GM23338 (cell line): ENCODE measurements at regions not wholly inside any gene's neighbourhood (a gene's known extent, or its start where the extent isn't known, plus 50 kb on each side); places are given as distances from the start of the nearest gene placed in this dataset.

Source experiments
- ATAC-seq: fragments of 200-7000 bp; cut with Tn5 transposase; 3 replicates; pipeline ENCODE4 v1.9.1; 2020
- DNase-seq: peaks from one replicate; pipeline ENCODE4 v3.0.0-alpha.2; 2015; ENCODE audit warnings: low spot score
- H2AFZ ChIP-seq: fragments of 200-600 bp; sonication (generic); 2 replicates; pipeline ENCODE4 v1.8.0; 2016; ENCODE audit warnings: antibody characterized with exemption, mild to moderate bottlenecking, moderate library complexity
- H3F3A ChIP-seq: fragments of 200-600 bp; sonication (generic); replicated peaks from 2 replicates; pipeline ENCODE4 v1.8.0; 2017; ENCODE audit warnings: antibody characterized with exemption, mixed run types, low read depth
- H3K27ac ChIP-seq: fragments of 200-600 bp; sonication (generic); 2 replicates; pipeline ENCODE4 v1.6.1; 2016; ENCODE audit warnings: low read depth
- H3K27me3 ChIP-seq: fragments of 200-600 bp; sonication (generic); 2 replicates; pipeline ENCODE4 v1.8.0; 2016; ENCODE audit warnings: mild to moderate bottlenecking, mixed run types, moderate library complexity; ENCODE audit not compliant: insufficient read depth
- H3K36me3 ChIP-seq: fragments of 200-600 bp; sonication (generic); 2 replicates; pipeline ENCODE4 v1.8.0; 2016; ENCODE audit warnings: mild to moderate bottlenecking; ENCODE audit not compliant: insufficient read depth
- H3K4me1 ChIP-seq: fragments of 200-600 bp; sonication (generic); 2 replicates; pipeline ENCODE4 v1.8.0; 2016; ENCODE audit warnings: mild to moderate bottlenecking, moderate library complexity; ENCODE audit not compliant: insufficient read depth
- H3K4me2 ChIP-seq: fragments of 200-600 bp; sonication (generic); 2 replicates; pipeline ENCODE4 v1.7.1; 2017; ENCODE audit warnings: mixed run types
- H3K4me3 ChIP-seq: fragments of 200-600 bp; sonication (generic); 2 replicates; pipeline ENCODE4 v1.6.1; 2016; ENCODE audit warnings: mixed run types
- H3K79me2 ChIP-seq: fragments of 200-600 bp; sonication (generic); replicated peaks from 2 replicates; pipeline ENCODE4 v1.8.0; 2017; ENCODE audit warnings: mild to moderate bottlenecking; ENCODE audit not compliant: insufficient read depth
- H3K9me2 ChIP-seq: fragments of 200-600 bp; sonication (generic); 2 replicates; pipeline ENCODE4 v1.8.0; 2017; ENCODE audit not compliant: insufficient read depth
- H4K20me1 ChIP-seq: fragments of 200-600 bp; sonication (generic); replicated peaks from 2 replicates; pipeline ENCODE4 v1.8.0; 2017; ENCODE audit warnings: mild to moderate bottlenecking; ENCODE audit not compliant: insufficient read depth
- H3K27ac Mint-ChIP-seq: 2 replicates; pipeline ENCODE4 v1.8.0; 2020; ENCODE audit warnings: inconsistent platforms, mild to moderate bottlenecking, moderate library complexity, mixed read lengths
- H3K27me3 Mint-ChIP-seq: 3 replicates; pipeline ENCODE4 v1.8.0; 2022; ENCODE audit warnings: low read depth, mild to moderate bottlenecking, moderate library complexity, mixed read lengths, inconsistent platforms; ENCODE audit not compliant: insufficient read depth, poor library complexity
- H3K36me3 Mint-ChIP-seq: 3 replicates; pipeline ENCODE4 v1.8.0; 2021; ENCODE audit warnings: low read depth, mild to moderate bottlenecking, inconsistent platforms, moderate library complexity, mixed read lengths
- H3K4me1 Mint-ChIP-seq: 3 replicates; pipeline ENCODE4 v1.8.0; 2020; ENCODE audit warnings: mild to moderate bottlenecking, inconsistent platforms, mixed read lengths
- H3K4me3 Mint-ChIP-seq: 3 replicates; pipeline ENCODE4 v1.8.0; 2021; ENCODE audit warnings: moderate library complexity, mild to moderate bottlenecking, inconsistent platforms, mixed read lengths
- H3K9me3 Mint-ChIP-seq: 3 replicates; pipeline ENCODE4 v1.8.0; 2020; ENCODE audit warnings: moderate library complexity, mild to moderate bottlenecking, inconsistent platforms, mixed read lengths
- CREB1 ChIP-seq: fragments of 250-450 bp; sonication (Bioruptor Pico); IDR thresholded peaks from 2 replicates; pipeline ENCODE4 v1.5.0; 2020; ENCODE audit warnings: low read depth, mild to moderate bottlenecking, moderate library complexity
- ETS1 ChIP-seq: IDR thresholded peaks from 2 replicates; pipeline ENCODE4 v1.6.1; 2016; ENCODE audit warnings: antibody characterized with exemption
- EZH2 ChIP-seq: fragments of 200-600 bp; sonication (generic); IDR thresholded peaks from one replicate; pipeline ENCODE4 v1.8.0; 2017; ENCODE audit warnings: antibody characterized with exemption, mild to moderate bottlenecking, low read depth; ENCODE audit not compliant: unreplicated experiment
- EZH2phosphoT487 ChIP-seq: fragments of 200-600 bp; sonication (generic); IDR thresholded peaks from one replicate; pipeline ENCODE4 v1.8.1; 2018; ENCODE audit warnings: antibody characterized with exemption; ENCODE audit not compliant: unreplicated experiment
- JUNB ChIP-seq: IDR thresholded peaks from one replicate; pipeline ENCODE4 v1.6.1; 2016; ENCODE audit warnings: antibody characterized with exemption; ENCODE audit not compliant: unreplicated experiment
- NANOG ChIP-seq: IDR thresholded peaks from 2 replicates; pipeline ENCODE4 v1.6.1; 2016; ENCODE audit warnings: antibody characterized with exemption, borderline replicate concordance
- POLR2AphosphoS5 ChIP-seq: IDR thresholded peaks from 2 replicates; pipeline ENCODE4 v1.6.1; 2016; ENCODE audit warnings: antibody characterized with exemption, low read depth
- REST ChIP-seq: IDR thresholded peaks from one replicate; pipeline ENCODE4 v1.6.1; 2018; ENCODE audit warnings: antibody characterized with exemption; ENCODE audit not compliant: unreplicated experiment
- STAT1 ChIP-seq: IDR thresholded peaks from one replicate; pipeline ENCODE4 v1.6.1; 2016; ENCODE audit warnings: antibody characterized with exemption; ENCODE audit not compliant: unreplicated experiment
- ZNF114 ChIP-seq: fragments of 250-450 bp; sonication (Bioruptor Pico); IDR thresholded peaks from 2 replicates; pipeline ENCODE4 v1.5.0; 2020; ENCODE audit warnings: mild to moderate bottlenecking, moderate library complexity
- ZNF331 ChIP-seq: fragments of 250-450 bp; sonication (Bioruptor Pico); IDR thresholded peaks from 2 replicates; pipeline ENCODE4 v1.5.0; 2020; ENCODE audit warnings: low read depth, mild to moderate bottlenecking, moderate library complexity
- ZNF462 ChIP-seq: fragments of 250-450 bp; sonication (Bioruptor Pico); IDR thresholded peaks from 2 replicates; pipeline ENCODE4 v1.5.0; 2020; ENCODE audit warnings: mild to moderate bottlenecking, moderate library complexity
- TF ChIP-seq, protein P1 (sequence below), 2 experiments: fragments of 200-600 bp in 1 of 2; sonication (generic) in 1 of 2; conservative IDR thresholded peaks; 2 replicates each; pipeline versions ENCODE4 v1.5.1 to v1.6.1; 2016 to 2017; ENCODE audit warnings: antibody characterized with exemption in 2 of 2, low read depth in 2 of 2, mild to moderate bottlenecking in 2 of 2, moderate library complexity in 1 of 2

DNA sequence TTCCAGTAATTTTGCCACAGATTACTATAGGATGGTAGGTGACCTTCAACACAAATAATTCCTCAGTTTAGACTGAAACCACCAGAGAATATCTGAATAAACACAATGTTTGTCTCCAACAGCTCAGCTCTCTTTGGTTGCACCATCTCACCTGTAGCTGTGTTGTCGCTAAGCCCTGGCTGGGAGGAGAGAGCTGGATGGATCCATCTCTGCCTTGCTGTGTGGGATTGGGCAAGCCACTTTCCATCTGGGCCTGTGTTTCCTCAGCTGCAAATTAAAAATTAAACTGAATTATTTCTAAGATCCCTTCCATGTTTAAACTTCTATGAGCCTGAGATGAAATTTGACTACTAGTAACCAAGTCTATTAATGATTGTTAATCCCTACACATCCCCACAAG lies 310.2 kb downstream of the FBXW7 start:
- ATAC-seq (no peak), DNase-seq (no peak)
- H3K9me3 Mint-ChIP-seq = peaks cover 10% of the 10 kb centered on the region
- peaks cover 10% of the 10 kb centered on the region for H3K36me3 Mint-ChIP-seq
- Histone ChIP-seq H3K4me3 (no peak overlapping the region), H3K4me2 (no peak overlapping the region), H3K4me1 (peaks cover 4% of the 10 kb centered on the region; the same call in 1 of the 2 replicates), H3K27me3 (no peaks in the 10 kb centered on the region), H3K36me3 (no peaks in the 10 kb centered on the region), H3K9me2 (no peaks in the 10 kb centered on the region), H2AFZ (no peak overlapping the region; the same call in 1 of the 2 replicates), H3K79me2 (no peaks in the 10 kb centered on the region), H3F3A (no peaks in the 10 kb centered on the region), H4K20me1 (no peaks in the 10 kb centered on the region), H3K27ac (no peak overlapping the region)
- TF ChIP-seq NANOG (no peak), EZH2phosphoT487 (no peak), ZNF462 (no peak), CREB1 (CRISPR knock-in tag) (no peak), STAT1 (no peak), JUNB (no peak), POLR2AphosphoS5 (no peak), ZNF114 (CRISPR knock-in tag) (no peak), EZH2 (no peak), ETS1 (no peak), ZNF331 (CRISPR knock-in tag) (no peak), REST (no peak)
- TF ChIP-seq, protein P1, sequence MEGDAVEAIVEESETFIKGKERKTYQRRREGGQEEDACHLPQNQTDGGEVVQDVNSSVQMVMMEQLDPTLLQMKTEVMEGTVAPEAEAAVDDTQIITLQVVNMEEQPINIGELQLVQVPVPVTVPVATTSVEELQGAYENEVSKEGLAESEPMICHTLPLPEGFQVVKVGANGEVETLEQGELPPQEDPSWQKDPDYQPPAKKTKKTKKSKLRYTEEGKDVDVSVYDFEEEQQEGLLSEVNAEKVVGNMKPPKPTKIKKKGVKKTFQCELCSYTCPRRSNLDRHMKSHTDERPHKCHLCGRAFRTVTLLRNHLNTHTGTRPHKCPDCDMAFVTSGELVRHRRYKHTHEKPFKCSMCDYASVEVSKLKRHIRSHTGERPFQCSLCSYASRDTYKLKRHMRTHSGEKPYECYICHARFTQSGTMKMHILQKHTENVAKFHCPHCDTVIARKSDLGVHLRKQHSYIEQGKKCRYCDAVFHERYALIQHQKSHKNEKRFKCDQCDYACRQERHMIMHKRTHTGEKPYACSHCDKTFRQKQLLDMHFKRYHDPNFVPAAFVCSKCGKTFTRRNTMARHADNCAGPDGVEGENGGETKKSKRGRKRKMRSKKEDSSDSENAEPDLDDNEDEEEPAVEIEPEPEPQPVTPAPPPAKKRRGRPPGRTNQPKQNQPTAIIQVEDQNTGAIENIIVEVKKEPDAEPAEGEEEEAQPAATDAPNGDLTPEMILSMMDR (conservative IDR thresholded peaks at IDR 0.05; ENCODE audit: low read depth in 2 of 2) = no peak
- no peak overlapping the region for H3K27ac Mint-ChIP-seq
- H3K27me3 Mint-ChIP-seq = no peaks in the 10 kb centered on the region
- peaks cover 12% of the 10 kb centered on the region for H3K4me1 Mint-ChIP-seq
- H3K4me3 Mint-ChIP-seq = no peak overlapping the region
